A549 (cell line): ENCODE measurements at regions not wholly inside any gene's neighbourhood (a gene's known extent, or its start where the extent isn't known, plus 50 kb on each side); places are given as distances from the start of the nearest gene placed in this dataset.

Experiments
- ATAC-seq, 2 experiments: fragments of 200-7000 bp in 1 of 2; fragments of >200 bp in 1 of 2; cut with Nextera tagmentation in 1 of 2; cut with Tn5 transposase in 1 of 2; 3 replicates each; pipeline versions ENCODE4 v1.8.0 to v1.9.1; 2018 to 2020; ENCODE audit warnings: mild to moderate bottlenecking in 1 of 2, moderate library complexity in 1 of 2
- CTCF ChIA-PET: fragments of 300-600 bp; sonication (Branson Sonifier 250); formaldehyde crosslinking; extraction: SDS; loops from one replicate; lab custom pipeline; 2021; ENCODE audit warnings: antibody characterized with exemption, inconsistent platforms; lab: Yijun Ruan, JAX
- POLR2A ChIA-PET: fragments of 350-600 bp; formaldehyde crosslinking; extraction: SDS; loops from one replicate; lab custom pipeline; 2021; ENCODE audit warnings: antibody characterized with exemption, inconsistent platforms; lab: Yijun Ruan, JAX
- DNase-seq, 2 experiments: peaks; one replicate each; pipeline versions ENCODE4 v3.0.0 to v3.0.0-alpha.2; 2011 to 2016; ENCODE audit warnings: low read depth in 1 of 2, low spot score in 1 of 2
- FAIRE-seq: peaks from 2 replicates; lab custom pipeline; 2011; peaks lifted over from hg19 to GRCh38; lab: Jason Lieb, UNC
- H3K27ac ChIP-seq, 2 experiments: fragments of >200 bp; sonication (Bioruptor Twin); formaldehyde crosslinking; 3 replicates each; pipeline ENCODE4 v1.5.1; 2016 to 2017
- H3K4me1 ChIP-seq: fragments of >200 bp; sonication (Bioruptor Twin); formaldehyde crosslinking; 3 replicates; pipeline ENCODE4 v1.6.1; 2016
- H3K4me2 ChIP-seq: fragments of >200 bp; sonication (Bioruptor Twin); formaldehyde crosslinking; 3 replicates; pipeline ENCODE4 v1.6.1; 2016
- H3K4me3 ChIP-seq: fragments of >200 bp; sonication (Bioruptor Twin); formaldehyde crosslinking; 3 replicates; pipeline ENCODE4 v1.5.1; 2016
- H3K9me3 ChIP-seq: fragments of >200 bp; sonication (Bioruptor Twin); formaldehyde crosslinking; 3 replicates; pipeline ENCODE4 v1.6.1; 2016
- BCL3 ChIP-seq: fragments of >200 bp; sonication (Bioruptor Twin); formaldehyde crosslinking; IDR thresholded peaks from 3 replicates; pipeline ENCODE4 v1.6.1; 2016
- CBX2 ChIP-seq: fragments of 200-600 bp; sonication (generic); IDR thresholded peaks from 2 replicates; pipeline ENCODE4 v1.6.1; 2016; ENCODE audit warnings: low read depth, mild to moderate bottlenecking, borderline replicate concordance
- CBX8 ChIP-seq: fragments of 200-600 bp; sonication (generic); IDR thresholded peaks from 2 replicates; pipeline ENCODE4 v1.6.1; 2016
- CHD4 ChIP-seq: fragments of 200-600 bp; sonication (generic); IDR thresholded peaks from 2 replicates; pipeline ENCODE4 v1.6.1; 2016; ENCODE audit warnings: antibody characterized with exemption, mild to moderate bottlenecking, borderline replicate concordance
- E2F6 ChIP-seq: IDR thresholded peaks from 2 replicates; pipeline ENCODE4 v1.6.1; 2012; ENCODE audit warnings: low read depth, borderline replicate concordance
- EP300 ChIP-seq, 2 experiments: fragments of >200 bp; sonication (Bioruptor Twin); formaldehyde crosslinking; IDR thresholded peaks; 2 replicates in 1 of 2; 3 replicates in 1 of 2; pipeline ENCODE4 v1.6.1; 2016 to 2017
- FOXS1 ChIP-seq: fragments of 250-450 bp; sonication (Bioruptor Pico); IDR thresholded peaks from 2 replicates; pipeline ENCODE4 v1.5.0; 2020; ENCODE audit warnings: mild to moderate bottlenecking, moderate library complexity
- GATA3 ChIP-seq: IDR thresholded peaks from 2 replicates; pipeline ENCODE4 v1.6.1; 2012; ENCODE audit warnings: borderline replicate concordance
- HDAC2 ChIP-seq: fragments of 200-600 bp; sonication (generic); IDR thresholded peaks from 2 replicates; pipeline ENCODE4 v1.6.1; 2016
- HEYL ChIP-seq: fragments of 250-450 bp; sonication (Bioruptor Pico); IDR thresholded peaks from 2 replicates; pipeline ENCODE4 v1.8.0; 2021; ENCODE audit warnings: mild to moderate bottlenecking, moderate library complexity
- HOXA7 ChIP-seq: fragments of 250-450 bp; sonication (Bioruptor Pico); IDR thresholded peaks from 2 replicates; pipeline ENCODE4 v1.5.0; 2020; ENCODE audit warnings: mild to moderate bottlenecking, moderate library complexity
- HOXB13 ChIP-seq: fragments of 250-450 bp; sonication (Bioruptor Pico); IDR thresholded peaks from 2 replicates; pipeline ENCODE4 v1.5.0; 2020; ENCODE audit warnings: low read depth, mild to moderate bottlenecking, moderate library complexity
- JUN ChIP-seq, 2 experiments: fragments of >200 bp; sonication (Bioruptor Twin); formaldehyde crosslinking; IDR thresholded peaks; 2 replicates in 1 of 2; 3 replicates in 1 of 2; pipeline ENCODE4 v1.6.1; 2016 to 2017
- MAFK ChIP-seq: fragments of 450-650 bp; IDR thresholded peaks from 2 replicates; pipeline ENCODE4 v1.6.1; 2014; ENCODE audit not compliant: partially characterized antibody
- MYC ChIP-seq: IDR thresholded peaks from 2 replicates; pipeline ENCODE4 v1.6.1; 2012; ENCODE audit warnings: mild to moderate bottlenecking, inconsistent platforms, low read length, improper control_type of control experiment, borderline replicate concordance
- NFE2L2 ChIP-seq: fragments of 150-350 bp; conservative IDR thresholded peaks from 2 replicates; pipeline ENCODE4 v1.6.1; 2014; ENCODE audit warnings: low read length
- NPAS2 ChIP-seq: fragments of 250-450 bp; sonication (Bioruptor Pico); IDR thresholded peaks from 2 replicates; pipeline ENCODE4 v1.8.0; 2022; ENCODE audit warnings: mild to moderate bottlenecking, moderate library complexity, borderline replicate concordance
- TP53 ChIP-seq: fragments of 250-450 bp; sonication (Bioruptor Pico); IDR thresholded peaks from 2 replicates; pipeline ENCODE4 v1.5.0; 2021; ENCODE audit warnings: mild to moderate bottlenecking, moderate library complexity
- ZNF302 ChIP-seq: fragments of 250-450 bp; sonication (Bioruptor Pico); IDR thresholded peaks from 2 replicates; pipeline ENCODE4 v1.9.0; 2021; ENCODE audit warnings: inconsistent platforms, mild to moderate bottlenecking, moderate library complexity
- ZSCAN20 ChIP-seq: fragments of 250-450 bp; sonication (Bioruptor Pico); IDR thresholded peaks from 2 replicates; pipeline ENCODE4 v1.8.0; 2022; ENCODE audit warnings: mild to moderate bottlenecking, moderate library complexity
- WGBS: methylation state at CpG from one replicate; pipeline ENCODE4 v1.1.6; 2017; ENCODE audit errors: missing lambda C conversion rate; 5-methylcytosine and 5-hydroxymethylcytosine counted together
- TF ChIP-seq, protein P1 (sequence below): fragments of 250-450 bp; sonication (Bioruptor Pico); IDR thresholded peaks from 2 replicates; pipeline ENCODE4 v1.5.0; 2020; ENCODE audit warnings: low read depth, mild to moderate bottlenecking, moderate library complexity
- TF ChIP-seq, protein P2 (sequence below): fragments of 200-600 bp; sonication (generic); IDR thresholded peaks from 2 replicates; pipeline ENCODE4 v1.6.1; 2016; ENCODE audit warnings: antibody characterized with exemption, mild to moderate bottlenecking, moderate library complexity

DNA sequence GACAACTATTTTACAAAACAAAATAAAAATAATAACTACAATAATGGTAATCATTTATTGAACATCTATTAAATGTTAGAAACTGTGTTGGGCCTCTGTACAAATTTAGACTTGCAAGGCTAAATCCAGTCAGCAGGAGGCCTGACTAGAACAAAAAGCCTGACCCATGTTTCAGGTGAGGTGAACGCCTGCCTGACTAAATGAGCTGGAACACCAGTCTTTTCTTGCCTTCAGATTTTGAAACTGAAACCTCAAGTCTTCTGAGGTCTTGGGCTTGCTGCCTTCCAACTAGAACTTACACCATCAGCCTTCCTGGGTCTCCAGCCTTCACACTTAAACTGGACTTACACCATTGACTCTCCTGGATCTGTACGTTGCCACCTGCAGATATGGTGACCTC is 706.9 kb downstream of the TBL1XR1 start:
- H3K4me1 ChIP-seq: no peaks in the 10 kb centered on the region
- H3K27ac ChIP-seq: no peak overlapping the region
- 38% methylated on average over 2 of the region's 2 CpGs for WGBS
- H3K4me3 ChIP-seq: no peak overlapping the region
- H3K4me2 ChIP-seq: no peak overlapping the region
- no peaks in the 10 kb centered on the region for H3K9me3 ChIP-seq
- ChIA-PET POLR2A (no interaction called here), CTCF (no interaction called here)
- DNase-seq (no peak), FAIRE-seq (no peak), ATAC-seq (no peak)
- TF ChIP-seq, protein P1, sequence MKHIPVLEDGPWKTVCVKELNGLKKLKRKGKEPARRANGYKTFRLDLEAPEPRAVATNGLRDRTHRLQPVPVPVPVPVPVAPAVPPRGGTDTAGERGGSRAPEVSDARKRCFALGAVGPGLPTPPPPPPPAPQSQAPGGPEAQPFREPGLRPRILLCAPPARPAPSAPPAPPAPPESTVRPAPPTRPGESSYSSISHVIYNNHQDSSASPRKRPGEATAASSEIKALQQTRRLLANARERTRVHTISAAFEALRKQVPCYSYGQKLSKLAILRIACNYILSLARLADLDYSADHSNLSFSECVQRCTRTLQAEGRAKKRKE (CRISPR knock-in tag): no peak
- TF ChIP-seq MAFK: no peak
- no peak for TF ChIP-seq ZNF302
- TF ChIP-seq HOXB13 (CRISPR knock-in tag): no peak
- no peak for TF ChIP-seq GATA3
- no peak for TF ChIP-seq MYC

DNA sequence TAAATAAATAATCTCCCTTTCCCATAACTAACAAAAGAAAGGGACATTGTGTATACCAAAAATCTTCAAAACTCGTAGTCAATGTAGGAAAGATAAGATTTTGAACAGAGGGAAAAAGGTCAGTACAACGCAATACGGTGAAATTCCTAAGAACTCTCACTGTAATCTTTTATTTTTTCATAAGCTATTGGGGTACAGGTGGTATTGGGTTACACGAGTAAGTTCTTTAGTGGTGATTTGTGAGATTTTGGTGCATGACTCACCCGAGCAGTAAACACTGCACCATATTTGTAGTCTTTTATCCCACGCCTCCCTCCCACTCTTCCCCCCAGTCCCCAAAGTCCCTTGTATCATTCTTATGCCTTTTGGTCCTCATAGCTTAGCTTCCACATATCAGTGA is 718.0 kb downstream of the TBL1XR1 start:
- ChIA-PET POLR2A (no interaction called here), CTCF (no interaction called here)
- Histone ChIP-seq H3K4me1 (no peaks in the 10 kb centered on the region), H3K27ac (no peak overlapping the region), H3K4me3 (no peak overlapping the region), H3K9me3 (no peaks in the 10 kb centered on the region), H3K4me2 (no peak overlapping the region)
- TF ChIP-seq NFE2L2 (no peak), CBX8 (no peak), HOXA7 (CRISPR knock-in tag) (no peak), NPAS2 (no peak), HEYL (CRISPR knock-in tag) (no peak), ZSCAN20 (CRISPR knock-in tag) (no peak), MYC (no peak), HDAC2 (no peak), E2F6 (no peak), EP300 (IDR thresholded peaks at IDR 0.05) (no peak), BCL3 (no peak)
- TF ChIP-seq, protein P2, sequence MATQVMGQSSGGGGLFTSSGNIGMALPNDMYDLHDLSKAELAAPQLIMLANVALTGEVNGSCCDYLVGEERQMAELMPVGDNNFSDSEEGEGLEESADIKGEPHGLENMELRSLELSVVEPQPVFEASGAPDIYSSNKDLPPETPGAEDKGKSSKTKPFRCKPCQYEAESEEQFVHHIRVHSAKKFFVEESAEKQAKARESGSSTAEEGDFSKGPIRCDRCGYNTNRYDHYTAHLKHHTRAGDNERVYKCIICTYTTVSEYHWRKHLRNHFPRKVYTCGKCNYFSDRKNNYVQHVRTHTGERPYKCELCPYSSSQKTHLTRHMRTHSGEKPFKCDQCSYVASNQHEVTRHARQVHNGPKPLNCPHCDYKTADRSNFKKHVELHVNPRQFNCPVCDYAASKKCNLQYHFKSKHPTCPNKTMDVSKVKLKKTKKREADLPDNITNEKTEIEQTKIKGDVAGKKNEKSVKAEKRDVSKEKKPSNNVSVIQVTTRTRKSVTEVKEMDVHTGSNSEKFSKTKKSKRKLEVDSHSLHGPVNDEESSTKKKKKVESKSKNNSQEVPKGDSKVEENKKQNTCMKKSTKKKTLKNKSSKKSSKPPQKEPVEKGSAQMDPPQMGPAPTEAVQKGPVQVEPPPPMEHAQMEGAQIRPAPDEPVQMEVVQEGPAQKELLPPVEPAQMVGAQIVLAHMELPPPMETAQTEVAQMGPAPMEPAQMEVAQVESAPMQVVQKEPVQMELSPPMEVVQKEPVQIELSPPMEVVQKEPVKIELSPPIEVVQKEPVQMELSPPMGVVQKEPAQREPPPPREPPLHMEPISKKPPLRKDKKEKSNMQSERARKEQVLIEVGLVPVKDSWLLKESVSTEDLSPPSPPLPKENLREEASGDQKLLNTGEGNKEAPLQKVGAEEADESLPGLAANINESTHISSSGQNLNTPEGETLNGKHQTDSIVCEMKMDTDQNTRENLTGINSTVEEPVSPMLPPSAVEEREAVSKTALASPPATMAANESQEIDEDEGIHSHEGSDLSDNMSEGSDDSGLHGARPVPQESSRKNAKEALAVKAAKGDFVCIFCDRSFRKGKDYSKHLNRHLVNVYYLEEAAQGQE: no peak
- no peak for DNase-seq
- no peak for ATAC-seq
- WGBS: 19% methylated on average over 6 of the region's 6 CpGs
- FAIRE-seq: no peak

DNA sequence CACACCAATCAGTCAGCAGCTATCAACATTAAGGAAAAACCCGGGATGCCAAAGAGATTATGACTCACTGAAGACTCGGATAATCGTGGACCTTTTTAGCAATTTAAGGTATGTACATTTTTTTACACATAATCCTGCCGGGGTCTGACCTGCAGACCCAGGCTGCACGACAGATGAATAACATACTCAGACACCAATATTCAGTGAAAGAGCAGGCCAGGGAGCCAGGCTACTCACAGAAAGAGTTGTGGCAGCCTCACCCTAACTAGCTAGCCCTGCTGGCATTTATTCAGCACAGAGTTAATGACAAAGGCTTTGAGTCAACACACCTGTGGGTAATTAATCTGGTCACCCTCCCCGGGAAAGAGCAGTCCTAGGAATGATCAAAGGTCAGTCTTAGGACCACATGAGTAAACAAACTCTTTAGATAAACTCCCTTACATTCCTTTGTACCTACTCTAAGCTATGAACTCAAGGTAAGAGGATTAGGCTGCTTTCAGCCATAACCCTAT is 727.5 kb downstream of the TBL1XR1 start:
- FAIRE-seq: no peak
- peak overlapping the region; percentile 26; the same call in 2 of the 3 replicates for H3K4me2 ChIP-seq
- TF ChIP-seq CBX2 (no peak), TP53 (CRISPR knock-in tag) (no peak), HDAC2 (no peak), NFE2L2 (no peak), CHD4 (no peak), JUN (IDR thresholded peaks at IDR 0.05) (no peak), FOXS1 (CRISPR knock-in tag) (no peak), ZSCAN20 (CRISPR knock-in tag) (no peak)
- TF ChIP-seq, all 56 proteins: peak for 0
- H3K4me1 ChIP-seq: no peaks in the 10 kb centered on the region
- ATAC-seq (peak in 1 of 2 experiments; percentile 33; a peak in 1 of 6 replicates), DNase-seq (peak in 1 of 2 experiments; percentile 32)
- H3K9me3 ChIP-seq: no peaks in the 10 kb centered on the region
- H3K4me3 ChIP-seq: no peak overlapping the region
- POLR2A ChIA-PET: no interaction called here
- WGBS: 4% methylated on average over 6 of the region's 6 CpGs
- CTCF ChIA-PET: no interaction called here
- no peak overlapping the region for H3K27ac ChIP-seq
